Kidney (tissue), 13 donors: ENCODE measurements at regions not wholly inside any gene's neighbourhood (a gene's known extent, or its start where the extent isn't known, plus 50 kb on each side); places are given as distances from the start of the nearest gene placed in this dataset.

Experiments
- DNase-seq, 5 donors: peaks; one replicate each; pipeline ENCODE4 v3.0.0-alpha.2; 2013 to 2020
- FAIRE-seq: peaks from 2 replicates; lab custom pipeline; 2012; peaks lifted over from hg19 to GRCh38; lab: Jason Lieb, UNC
- H3K27ac ChIP-seq, 2 donors: one replicate each; pipeline ENCODE4 v1.7.0; 2013; ENCODE audit warnings: low read depth in 2 of 2, low read length in 2 of 2, inconsistent platforms in 1 of 2
- H3K27me3 ChIP-seq: one replicate; pipeline ENCODE4 v1.7.1; 2013; ENCODE audit warnings: low read length, inconsistent platforms; ENCODE audit not compliant: control insufficient read depth, insufficient read depth
- H3K36me3 ChIP-seq, 3 donors: one replicate each; pipeline versions ENCODE4 v1.7.0 to v1.7.1; 2013; ENCODE audit warnings: low read length in 3 of 3, control low read depth in 1 of 3, inconsistent platforms in 1 of 3; ENCODE audit not compliant: insufficient read depth in 3 of 3, control insufficient read depth in 2 of 3
- H3K4me1 ChIP-seq, 3 donors: one replicate each; pipeline versions ENCODE4 v1.7.0 to v1.7.1; 2013; ENCODE audit warnings: low read length in 3 of 3, inconsistent platforms in 1 of 3, low read depth in 1 of 3; ENCODE audit not compliant: control insufficient read depth in 2 of 3, insufficient read depth in 2 of 3
- H3K4me3 ChIP-seq, 3 donors: one replicate each; pipeline versions ENCODE4 v1.7.0 to v1.8.1; 2013; ENCODE audit warnings: low read length in 3 of 3, control low read depth in 1 of 3, inconsistent platforms in 1 of 3
- H3K9ac ChIP-seq, 3 donors: one replicate each; pipeline versions ENCODE4 v1.7.0 to v1.7.1; 2013; ENCODE audit warnings: low read length in 3 of 3, control low read depth in 1 of 3, inconsistent platforms in 1 of 3
- H3K9me3 ChIP-seq, 3 donors: one replicate each; pipeline versions ENCODE4 v1.7.0 to v1.7.1; 2013; ENCODE audit warnings: low read length in 3 of 3, control low read depth in 1 of 3, inconsistent platforms in 1 of 3; ENCODE audit not compliant: control insufficient read depth in 2 of 3, insufficient read depth in 1 of 3
- intact Hi-C: fragments of 100-400 bp; cut with DNase I; formaldehyde crosslinking; loops from one replicate; pipeline ENCODE4 v1.11.1; 2022
- TF ChIP-seq, protein P1 (sequence below): IDR thresholded peaks from 3 replicates; pipeline ENCODE4 v1.5.1; 2012; ENCODE audit warnings: mild to moderate bottlenecking, moderate library complexity, borderline replicate concordance; ENCODE audit not compliant: insufficient read depth; ENCODE audit errors: extremely low read depth
- donor health status: control.
- donor health status: control.
- donor health status: control.
- donor health status: control.
- donor health status: control.
- donor health status: DM: yes; HTN: yes; CAD: no.
- donor health status: Normal renal cell carcinoma (clear cell type).

DNA sequence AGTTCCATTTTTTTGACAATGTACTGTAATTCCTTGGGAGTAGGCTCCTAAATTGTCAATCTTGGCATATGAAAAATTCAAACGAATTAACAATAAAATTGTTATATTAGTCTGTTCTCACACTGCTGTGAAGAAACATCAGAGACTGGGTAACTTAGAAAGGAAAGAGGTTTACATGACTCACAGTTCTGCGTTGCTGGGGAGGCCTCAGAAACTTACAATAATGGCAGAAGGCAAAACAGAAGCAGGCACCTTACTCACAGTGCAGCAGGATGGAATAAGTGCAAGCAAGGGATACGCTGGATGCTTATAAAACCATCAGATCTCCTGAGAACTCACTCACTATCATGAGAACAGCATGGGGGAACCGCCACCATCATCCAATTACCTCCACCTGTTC is 246.4 kb upstream of the TRAM1L1 start:
- H3K4me3 ChIP-seq, result no peak overlapping the region
- no peaks in the 10 kb centered on the region for H3K36me3 ChIP-seq
- no peak overlapping the region for H3K9ac ChIP-seq
- intact Hi-C loops, result no loop called here
- no peaks in the 10 kb centered on the region for H3K27me3 ChIP-seq
- FAIRE-seq (no peak), DNase-seq (no peak)
- H3K9me3 ChIP-seq, result no peaks in the 10 kb centered on the region
- no peaks in the 10 kb centered on the region for H3K4me1 ChIP-seq
- H3K27ac ChIP-seq, result no peak overlapping the region
- TF ChIP-seq, protein P1, sequence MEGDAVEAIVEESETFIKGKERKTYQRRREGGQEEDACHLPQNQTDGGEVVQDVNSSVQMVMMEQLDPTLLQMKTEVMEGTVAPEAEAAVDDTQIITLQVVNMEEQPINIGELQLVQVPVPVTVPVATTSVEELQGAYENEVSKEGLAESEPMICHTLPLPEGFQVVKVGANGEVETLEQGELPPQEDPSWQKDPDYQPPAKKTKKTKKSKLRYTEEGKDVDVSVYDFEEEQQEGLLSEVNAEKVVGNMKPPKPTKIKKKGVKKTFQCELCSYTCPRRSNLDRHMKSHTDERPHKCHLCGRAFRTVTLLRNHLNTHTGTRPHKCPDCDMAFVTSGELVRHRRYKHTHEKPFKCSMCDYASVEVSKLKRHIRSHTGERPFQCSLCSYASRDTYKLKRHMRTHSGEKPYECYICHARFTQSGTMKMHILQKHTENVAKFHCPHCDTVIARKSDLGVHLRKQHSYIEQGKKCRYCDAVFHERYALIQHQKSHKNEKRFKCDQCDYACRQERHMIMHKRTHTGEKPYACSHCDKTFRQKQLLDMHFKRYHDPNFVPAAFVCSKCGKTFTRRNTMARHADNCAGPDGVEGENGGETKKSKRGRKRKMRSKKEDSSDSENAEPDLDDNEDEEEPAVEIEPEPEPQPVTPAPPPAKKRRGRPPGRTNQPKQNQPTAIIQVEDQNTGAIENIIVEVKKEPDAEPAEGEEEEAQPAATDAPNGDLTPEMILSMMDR, result no peak

DNA sequence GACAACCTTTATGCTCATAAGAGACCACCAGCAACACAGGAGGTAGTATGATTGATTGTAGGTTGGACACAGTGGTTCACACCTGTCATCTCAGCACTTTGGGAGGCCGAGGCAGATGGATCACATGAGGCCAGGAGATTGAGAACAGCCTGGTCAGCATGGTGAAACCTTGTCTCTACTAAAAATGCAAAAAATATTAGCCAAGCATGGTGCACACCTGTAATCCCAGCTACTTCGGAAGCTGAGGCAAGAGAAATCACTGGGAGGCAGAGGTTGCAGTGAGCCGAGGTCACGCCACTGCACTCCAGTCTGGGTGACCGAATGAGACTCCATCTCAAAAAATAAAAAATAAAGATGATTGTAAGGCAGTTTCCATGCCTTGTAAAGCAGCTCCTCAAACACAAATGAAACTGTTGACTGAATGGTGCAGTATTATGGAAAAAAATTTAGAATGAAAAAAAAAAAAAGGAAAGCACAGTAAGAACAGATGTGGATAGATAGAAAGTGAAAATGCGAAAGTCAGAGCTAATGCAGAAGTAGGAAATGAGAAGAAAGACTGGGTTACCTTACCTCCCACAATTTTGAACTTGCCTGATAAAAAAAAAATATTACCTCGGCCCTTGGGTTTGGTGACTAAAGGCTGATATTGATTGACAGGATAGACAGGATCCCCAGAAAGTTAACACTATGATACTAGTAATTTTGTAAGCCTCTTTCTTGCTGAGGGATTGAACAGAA is 249.2 kb upstream of the TRAM1L1 start:
- Histone ChIP-seq H3K4me1 (no peaks in the 10 kb centered on the region), H3K36me3 (no peaks in the 10 kb centered on the region), H3K27ac (no peak overlapping the region), H3K9me3 (no peaks in the 10 kb centered on the region), H3K27me3 (no peaks in the 10 kb centered on the region), H3K4me3 (no peak overlapping the region), H3K9ac (no peak overlapping the region)
- FAIRE-seq, result no peak
- TF ChIP-seq, protein P1, result no peak
- intact Hi-C loops, result no loop called here
- DNase-seq, result no peak

DNA sequence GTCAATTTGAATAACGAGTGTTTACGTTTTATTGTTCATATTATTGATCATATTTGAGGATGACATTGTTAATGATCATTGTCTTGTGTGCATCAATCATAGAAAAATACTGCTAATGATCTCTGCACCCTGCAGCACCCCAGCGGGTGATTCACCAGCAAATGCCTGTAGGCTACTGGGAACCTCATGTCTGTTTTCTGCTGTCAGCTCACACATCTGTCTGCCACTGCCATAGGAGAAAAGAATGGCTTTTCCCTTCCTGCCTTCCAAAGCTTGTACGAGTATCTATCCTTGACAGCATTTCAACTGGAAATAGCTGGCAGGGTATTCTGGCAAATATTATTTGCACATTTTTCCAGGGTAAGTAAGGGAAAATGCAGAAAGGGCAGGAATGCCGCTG is 272.1 kb upstream of the TRAM1L1 start:
- no peaks in the 10 kb centered on the region for H3K27me3 ChIP-seq
- H3K9ac ChIP-seq, result no peak overlapping the region
- no peak overlapping the region for H3K27ac ChIP-seq
- intact Hi-C loops, result no loop called here
- no peaks in the 10 kb centered on the region for H3K36me3 ChIP-seq
- H3K4me3 ChIP-seq, result no peak overlapping the region
- no peaks in the 10 kb centered on the region for H3K9me3 ChIP-seq
- DNase-seq (no peak), FAIRE-seq (no peak)
- TF ChIP-seq, protein P1, result no peak
- no peaks in the 10 kb centered on the region for H3K4me1 ChIP-seq

DNA sequence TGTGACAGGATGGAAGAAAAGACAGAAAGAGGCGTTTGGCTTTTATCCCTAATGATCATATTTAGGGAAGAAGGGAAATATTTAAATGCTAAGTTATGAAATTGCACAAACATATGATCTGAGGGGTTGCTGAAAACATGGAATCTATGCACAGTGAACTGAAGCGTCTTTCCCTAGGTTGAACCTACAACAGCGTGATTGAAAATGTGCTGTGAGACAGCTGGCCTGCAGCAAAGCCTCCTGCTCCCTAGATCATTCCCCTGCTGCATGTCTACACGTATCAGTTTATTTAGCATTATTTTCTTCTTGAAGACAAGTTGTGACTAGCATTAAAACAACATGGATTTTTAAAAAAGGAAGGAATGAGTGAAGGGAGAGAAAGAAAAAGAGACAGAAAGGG is 272.5 kb upstream of the TRAM1L1 start:
- no peak for FAIRE-seq
- H3K9me3 ChIP-seq, result no peaks in the 10 kb centered on the region
- no peaks in the 10 kb centered on the region for H3K27me3 ChIP-seq
- intact Hi-C loops, result no loop called here
- no peak for DNase-seq
- TF ChIP-seq, protein P1, result no peak
- H3K9ac ChIP-seq, result no peak overlapping the region
- no peak overlapping the region for H3K4me3 ChIP-seq
- no peak overlapping the region for H3K27ac ChIP-seq
- no peaks in the 10 kb centered on the region for H3K36me3 ChIP-seq
- H3K4me1 ChIP-seq, result no peaks in the 10 kb centered on the region
